ENCODE measurements at regions not wholly inside any gene's neighbourhood (a gene's known extent, or its start where the extent isn't known, plus 50 kb on each side); places are given as distances from the start of the nearest gene placed in this dataset.

GRCh38 chr2:217338306-217338916, 478.5 kb upstream of the TNP1 start:
- no peak overlapping the region for H3K4me2 ChIP-seq
- 52% methylated on average over 4 of the region's 4 CpGs for WGBS (ENCODE audit: low lambda C conversion rate)
- H2AFZ ChIP-seq (ENCODE audit: low read depth): no peak overlapping the region
- ChIA-PET POLR2A (no interaction called here), CTCF (no interaction called here)
- no peaks in the 10 kb centered on the region for H3K36me3 ChIP-seq (replicated peaks in 1 of 2; ENCODE audit: control insufficient read depth in 1 of 2, insufficient read depth in 2 of 2, low read length in 1 of 2)
- H3K79me2 ChIP-seq (ENCODE audit: insufficient read depth): no peaks in the 10 kb centered on the region
- H3K9me2 ChIP-seq: no peaks in the 10 kb centered on the region
- no peaks in the 10 kb centered on the region for H3K9me3 ChIP-seq
- DNase-seq: peak; percentile 10
- H3K9ac ChIP-seq: no peak overlapping the region
- H4K20me1 ChIP-seq (ENCODE audit: insufficient read depth): no peaks in the 10 kb centered on the region
- H3K27me3 ChIP-seq (ENCODE audit: insufficient read depth): no peaks in the 10 kb centered on the region
- H3K4me1 ChIP-seq (ENCODE audit: control insufficient read depth in 1 of 2, insufficient read depth in 2 of 2, low read depth in 1 of 2, low read length in 1 of 2): peaks cover 0 to 19% of the 10 kb centered on the region in 2 experiments; a peak in 1 of 4 replicates
- peak overlapping the region; percentile 15 to 80; a peak in 1 of 4 replicates for H3K27ac ChIP-seq (ENCODE audit: low read depth in 2 of 2, low read length in 1 of 2)
- TF ChIP-seq TCF12 (IDR thresholded peaks at IDR 0.05): peak; percentile 81
- TF ChIP-seq NFIC (IDR thresholded peaks at IDR 0.05; ENCODE audit: borderline replicate concordance): 0 out of 2 replicates have a peak, but pooled peaks have one; percentile 26
- TF ChIP-seq CHD2 (IDR thresholded peaks at IDR 0.05; ENCODE audit: low read length, partially characterized antibody): no peak
- no peak for TF ChIP-seq USF2 (IDR thresholded peaks at IDR 0.05; ENCODE audit: borderline replicate concordance, low read depth, low read length)
- peak; percentile 33; the same call in 1 of the 2 replicates for TF ChIP-seq FOXM1 (IDR thresholded peaks at IDR 0.05; ENCODE audit: low read depth)
- TF ChIP-seq MAX (IDR thresholded peaks at IDR 0.05; ENCODE audit: low read depth): no peak
- TF ChIP-seq PBX3 (IDR thresholded peaks at IDR 0.05): peak; percentile 59
- TF ChIP-seq ELF1 (IDR thresholded peaks at IDR 0.05): peak; percentile 24; the same call in 1 of the 2 replicates
- TF ChIP-seq TEAD4 (IDR thresholded peaks at IDR 0.05; ENCODE audit: borderline replicate concordance, insufficient read depth): peak; percentile 54; the same call in 1 of the 2 replicates
- TF ChIP-seq RCOR1 (IDR thresholded peaks at IDR 0.05; ENCODE audit: low read length): no peak
- peak; percentile 84 for TF ChIP-seq JUND (IDR thresholded peaks at IDR 0.05)
- TF ChIP-seq REST (IDR thresholded peaks at IDR 0.05; ENCODE audit: low read depth, low read length): no peak
- TF ChIP-seq EP300 (IDR thresholded peaks at IDR 0.05; ENCODE audit: borderline replicate concordance in 1 of 2, low read depth in 1 of 2, low read length in 1 of 2): peak; percentile 45 to 73; a peak in 3 of 4 replicates
- TF ChIP-seq MEF2A (IDR thresholded peaks at IDR 0.05; ENCODE audit: borderline replicate concordance, low read depth): peak; percentile 49; the same call in 1 of the 2 replicates
- peak; percentile 91 for TF ChIP-seq FOSL2 (IDR thresholded peaks at IDR 0.05; ENCODE audit: borderline replicate concordance, low read depth)
- TF ChIP-seq POLR2AphosphoS5 (IDR thresholded peaks at IDR 0.05; ENCODE audit: low read depth, low read length): 0 out of 2 replicates have a peak, but pooled peaks have one; percentile 25
- no peak for TF ChIP-seq IRF3 (IDR thresholded peaks at IDR 0.05; ENCODE audit: low read depth, low read length)
- H3F3A ChIP-seq (replicated peaks; ENCODE audit: insufficient read depth): peaks cover 5% of the 10 kb centered on the region
- no peak overlapping the region for H3K4me3 ChIP-seq (ENCODE audit: low read depth in 2 of 2, low read length in 1 of 2)
